NB4 (cell line): ENCODE measurements at regions not wholly inside any gene's neighbourhood (a gene's known extent, or its start where the extent isn't known, plus 50 kb on each side); places are given as distances from the start of the nearest gene placed in this dataset.

ENCODE experiments used
- DNase-seq: peaks from one replicate; pipeline ENCODE4 v3.0.0; 2010; ENCODE audit warnings: low read depth
- H3K4me3 ChIP-seq: one replicate; pipeline ENCODE4 v1.5.1; 2011; ENCODE audit warnings: mild to moderate bottlenecking, low read depth, low read length, moderate library complexity
- CTCF ChIP-seq: IDR thresholded peaks from one replicate; pipeline ENCODE4 v1.5.1; 2012; ENCODE audit warnings: low read depth, low read length
- MAX ChIP-seq: IDR thresholded peaks from 2 replicates; pipeline ENCODE4 v1.6.1; 2011; ENCODE audit warnings: low read depth, low read length
- MYC ChIP-seq: IDR thresholded peaks from 2 replicates; pipeline ENCODE4 v1.6.1; 2011; ENCODE audit warnings: low read depth, low read length
- POLR2A ChIP-seq: IDR thresholded peaks from 2 replicates; pipeline ENCODE4 v1.6.1; 2011; ENCODE audit warnings: mild to moderate bottlenecking; ENCODE audit not compliant: insufficient read length; ENCODE audit errors: extremely low read depth

GRCh38 chr9:86809151-86809550, 138.2 kb downstream of the GAS1 start:
- no peak for DNase-seq
- TF ChIP-seq CTCF (no peak), MYC (no peak), MAX (no peak), POLR2A (no peak)
- H3K4me3 ChIP-seq = no peak overlapping the region

- TF ChIP-seq POLR2A = no peak
- TF ChIP-seq MAX = no peak
- TF ChIP-seq MYC = no peak
- no peak for TF ChIP-seq CTCF
- no peak for DNase-seq
- no peak overlapping the region for H3K4me3 ChIP-seq
These were observed 139.8 kb downstream of the GAS1 start for GRCh38 chr9:86807367-86807976.

- no peak for DNase-seq
- TF ChIP-seq MAX (no peak), POLR2A (no peak), CTCF (no peak), MYC (no peak)
- no peak overlapping the region for H3K4me3 ChIP-seq
These were observed 143.3 kb downstream of the GAS1 start for GRCh38 chr9:86804011-86804410.

GRCh38 chr9:86802900-86803673, 144.2 kb downstream of the GAS1 start:
- no peak for TF ChIP-seq POLR2A
- TF ChIP-seq CTCF = no peak
- no peak for TF ChIP-seq MAX
- TF ChIP-seq MYC = no peak
- H3K4me3 ChIP-seq = no peak overlapping the region
- no peak for DNase-seq

- TF ChIP-seq MYC (no peak), MAX (no peak), CTCF (no peak), POLR2A (no peak)
- H3K4me3 ChIP-seq = no peak overlapping the region
- DNase-seq = no peak
These were observed 146.1 kb downstream of the GAS1 start for GRCh38 chr9:86801246-86801645.
